ENCODE measurements at regions not wholly inside any gene's neighbourhood (a gene's known extent, or its start where the extent isn't known, plus 50 kb on each side); places are given as distances from the start of the nearest gene placed in this dataset.
A peak's percentile ranks its signal among the peaks of the same experiment; 100 is the strongest.
"Not testable (repeated sequence)": the region's sequence is repeated elsewhere in the genome, so short reads cannot be mapped to it uniquely, and the experiment has no call there.

DNA sequence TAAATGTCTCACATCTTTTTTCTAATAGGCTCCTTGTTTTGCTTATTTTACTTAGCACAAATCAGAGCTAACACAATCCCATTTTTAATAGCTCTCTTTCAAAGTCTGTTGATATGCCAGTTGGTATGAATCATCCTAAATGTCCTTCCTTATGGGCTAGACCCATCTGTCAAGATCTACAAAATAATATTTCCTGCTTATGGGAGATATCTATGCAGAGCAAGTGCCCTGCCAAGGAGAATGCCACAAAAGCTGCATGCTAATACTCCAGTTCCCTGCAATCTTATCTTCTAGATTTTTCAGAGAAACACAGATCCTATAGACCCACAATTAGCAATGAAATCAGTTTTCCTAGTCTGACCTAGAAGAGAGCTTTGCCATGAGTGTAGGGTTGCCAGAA lies 230.8 kb upstream of the NPVF start:
- H3K9me3 Mint-ChIP-seq, result peaks cover 0 to 2% (median 0%) of the 10 kb centered on the region in 3 donors
- no peak overlapping the region for H3K4me3 Mint-ChIP-seq
- H3K27me3 Mint-ChIP-seq, result peaks cover 7% of the 10 kb centered on the region
- no peaks in the 10 kb centered on the region for H3K36me3 Mint-ChIP-seq
- H3K27ac Mint-ChIP-seq, result no peak overlapping the region
- peaks cover 0 to 20% (median 2%) of the 10 kb centered on the region in 3 donors for H3K4me1 Mint-ChIP-seq

DNA sequence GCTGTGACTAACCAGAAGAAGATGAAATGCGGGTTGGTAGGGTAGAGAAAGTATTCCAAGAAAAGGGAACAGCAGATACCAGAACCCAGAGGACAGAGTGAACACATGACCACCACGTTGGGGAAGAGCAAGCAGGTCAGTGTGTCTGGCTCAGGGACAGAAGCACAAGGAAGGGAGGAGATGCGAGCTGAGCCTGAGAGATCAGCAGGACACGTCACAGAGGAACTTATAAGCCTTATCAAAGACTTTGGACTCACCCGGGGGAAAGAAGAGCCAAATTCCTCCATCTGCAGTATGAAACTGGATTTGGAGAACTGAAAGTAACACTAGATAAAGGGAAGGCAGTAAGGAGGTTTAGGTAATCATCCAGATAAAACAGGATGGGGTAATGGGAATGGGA lies 232.1 kb upstream of the NPVF start:
- Mint-ChIP-seq H3K36me3 (no peaks in the 10 kb centered on the region), H3K4me3 (no peak overlapping the region), H3K9me3 (peaks cover 0 to 2% (median 0%) of the 10 kb centered on the region in 3 donors), H3K27me3 (peaks cover 17% of the 10 kb centered on the region), H3K4me1 (peaks cover 0 to 11% (median 2%) of the 10 kb centered on the region in 3 donors), H3K27ac (no peak overlapping the region)

GRCh38 chr7:25469669-25470068 lies 241.4 kb upstream of the NPVF start:
- H3K36me3 Mint-ChIP-seq, result no peaks in the 10 kb centered on the region
- H3K4me3 Mint-ChIP-seq, result no peak overlapping the region
- no peak overlapping the region for H3K27ac Mint-ChIP-seq
- peaks cover 16% of the 10 kb centered on the region for H3K27me3 Mint-ChIP-seq
- H3K9me3 Mint-ChIP-seq, result no peaks in the 10 kb centered on the region
- H3K4me1 Mint-ChIP-seq, result no peaks in the 10 kb centered on the region

DNA sequence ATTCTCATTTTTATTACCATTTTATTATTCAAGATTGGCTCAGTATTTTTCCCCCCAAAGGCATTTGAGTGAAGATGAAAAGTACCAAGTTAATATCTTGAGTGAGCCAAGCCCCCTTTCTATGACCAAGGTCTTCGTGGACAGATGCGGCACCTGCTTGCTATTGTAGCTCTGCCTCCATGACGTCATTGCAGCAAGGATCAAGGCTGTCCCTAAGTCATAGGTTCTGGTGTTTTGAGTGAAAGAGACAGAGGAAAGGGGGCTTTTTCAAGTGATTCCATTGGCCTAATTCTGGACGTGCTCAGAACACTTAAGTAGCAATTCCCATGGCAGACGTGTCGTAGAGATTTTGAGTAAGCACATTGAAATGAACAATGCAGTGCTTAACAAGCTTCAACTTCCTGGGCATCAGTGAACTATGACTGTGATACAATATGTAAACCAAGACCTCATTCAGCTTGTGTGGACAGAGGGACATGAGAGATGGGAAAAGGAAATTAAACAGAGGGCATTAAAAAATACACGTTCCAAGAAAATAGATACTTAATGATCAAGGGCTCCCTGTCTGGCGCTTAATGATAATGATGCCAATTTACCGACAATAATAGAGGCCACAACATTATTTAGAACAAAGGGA lies 248.7 kb upstream of the NPVF start:
- no peaks in the 10 kb centered on the region for H3K36me3 Mint-ChIP-seq
- no peaks in the 10 kb centered on the region for H3K9me3 Mint-ChIP-seq
- peaks cover 7% of the 10 kb centered on the region for H3K27me3 Mint-ChIP-seq
- H3K4me3 Mint-ChIP-seq, result no peak overlapping the region
- H3K4me1 Mint-ChIP-seq, result no peaks in the 10 kb centered on the region
- H3K27ac Mint-ChIP-seq, result no peak overlapping the region

DNA sequence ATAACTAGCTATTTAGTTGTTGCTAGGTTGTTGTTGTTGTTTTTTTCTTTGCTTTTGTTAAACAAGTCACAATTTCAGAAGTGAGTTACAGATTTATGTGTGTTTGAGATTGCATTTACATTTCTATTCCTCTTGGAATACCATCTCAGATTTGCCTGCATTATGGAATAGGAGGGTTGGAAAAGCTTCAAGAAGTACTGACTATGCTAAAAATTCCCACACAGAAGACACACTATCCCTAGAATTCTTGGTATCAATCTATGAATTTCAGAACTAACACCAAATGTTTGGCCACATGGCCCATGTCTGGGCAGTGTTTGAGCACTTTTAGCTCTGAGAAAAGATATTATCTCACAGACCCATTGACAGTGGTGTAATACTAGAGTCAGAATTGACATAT lies 249.9 kb upstream of the NPVF start:
- H3K36me3 Mint-ChIP-seq, H3K27ac Mint-ChIP-seq, H3K27me3 Mint-ChIP-seq, H3K9me3 Mint-ChIP-seq, H3K4me3 Mint-ChIP-seq, H3K4me1 Mint-ChIP-seq: not testable (repeated sequence)

GRCh38 chr7:25478925-25479324 lies 250.6 kb upstream of the NPVF start:
- no peaks in the 10 kb centered on the region for H3K4me1 Mint-ChIP-seq
- no peaks in the 10 kb centered on the region for H3K9me3 Mint-ChIP-seq
- no peak overlapping the region for H3K27ac Mint-ChIP-seq
- no peak overlapping the region for H3K4me3 Mint-ChIP-seq
- no peaks in the 10 kb centered on the region for H3K36me3 Mint-ChIP-seq
- H3K27me3 Mint-ChIP-seq, result peaks cover 4% of the 10 kb centered on the region

DNA sequence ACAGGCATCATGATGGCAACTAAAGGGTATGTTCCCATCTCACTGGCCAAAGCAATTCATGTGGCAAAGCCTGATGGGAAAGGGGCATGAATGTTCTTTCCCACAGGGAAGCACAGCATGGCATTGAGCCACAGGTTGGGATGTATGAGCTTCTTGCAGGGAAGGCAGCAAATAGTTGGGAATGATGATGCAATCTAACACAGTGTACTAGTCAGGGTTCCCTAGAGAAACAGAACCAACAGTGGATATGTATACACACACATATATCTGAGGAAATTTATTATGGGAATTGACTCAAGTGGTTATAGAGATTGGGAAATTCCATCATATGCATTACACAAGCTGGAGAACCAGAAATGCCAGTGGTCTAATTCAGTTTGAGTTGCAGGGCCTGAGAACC lies 253.6 kb upstream of the NPVF start:
- Mint-ChIP-seq H3K27me3 (peaks cover 2% of the 10 kb centered on the region), H3K4me3 (no peak overlapping the region), H3K27ac (no peak overlapping the region), H3K36me3 (no peaks in the 10 kb centered on the region), H3K4me1 (no peaks in the 10 kb centered on the region), H3K9me3 (no peaks in the 10 kb centered on the region)

GRCh38 chr7:25482631-25483030 lies 254.3 kb upstream of the NPVF start:
- peaks cover 3% of the 10 kb centered on the region for H3K27me3 Mint-ChIP-seq
- no peaks in the 10 kb centered on the region for H3K36me3 Mint-ChIP-seq
- H3K9me3 Mint-ChIP-seq, result no peaks in the 10 kb centered on the region
- H3K4me3 Mint-ChIP-seq, result no peak overlapping the region
- H3K27ac Mint-ChIP-seq, result no peak overlapping the region
- no peaks in the 10 kb centered on the region for H3K4me1 Mint-ChIP-seq

- Mint-ChIP-seq H3K9me3 (no peaks in the 10 kb centered on the region), H3K36me3 (no peaks in the 10 kb centered on the region), H3K4me3 (no peak overlapping the region), H3K4me1 (no peaks in the 10 kb centered on the region), H3K27ac (no peak overlapping the region), H3K27me3 (peaks cover 1% of the 10 kb centered on the region)
Observed at GRCh38 chr7:25485026-25485425, 256.7 kb upstream of the NPVF start.

- Mint-ChIP-seq H3K27me3 (peaks cover 1% of the 10 kb centered on the region), H3K4me1 (no peaks in the 10 kb centered on the region), H3K4me3 (no peak overlapping the region), H3K36me3 (no peaks in the 10 kb centered on the region), H3K9me3 (no peaks in the 10 kb centered on the region), H3K27ac (no peak overlapping the region)
Observed at GRCh38 chr7:25486656-25487055, 258.4 kb upstream of the NPVF start.

DNA sequence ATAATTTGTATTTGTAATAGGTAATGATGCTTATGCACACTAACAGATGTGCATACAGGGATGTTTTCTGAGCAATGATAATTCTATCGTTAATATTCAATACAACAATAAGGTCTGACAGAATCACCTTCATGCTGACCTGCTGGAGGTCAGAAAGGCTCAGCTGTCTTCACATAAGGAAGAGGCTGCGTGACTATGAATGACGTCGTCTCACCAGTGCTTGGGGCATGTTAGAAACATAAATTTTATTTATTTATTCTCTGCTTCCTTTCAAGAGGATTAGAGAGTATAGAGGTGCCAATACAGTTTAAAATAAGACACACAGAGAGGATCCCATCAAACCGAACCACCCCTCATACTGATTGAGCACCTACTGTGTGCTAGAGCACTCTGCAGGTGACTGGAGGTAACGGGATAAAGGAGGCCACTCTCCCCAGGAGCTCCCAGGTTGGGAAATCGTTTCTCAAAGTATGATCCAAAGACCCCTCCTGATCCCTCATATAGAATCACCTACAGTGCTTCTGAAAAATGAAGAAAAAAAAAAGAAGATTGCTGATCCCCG lies 265.6 kb upstream of the NPVF start:
- Mint-ChIP-seq H3K27ac (no peak overlapping the region), H3K27me3 (no peaks in the 10 kb centered on the region), H3K4me3 (peak overlapping the region in 1 of 4 donors; percentile 20)

DNA sequence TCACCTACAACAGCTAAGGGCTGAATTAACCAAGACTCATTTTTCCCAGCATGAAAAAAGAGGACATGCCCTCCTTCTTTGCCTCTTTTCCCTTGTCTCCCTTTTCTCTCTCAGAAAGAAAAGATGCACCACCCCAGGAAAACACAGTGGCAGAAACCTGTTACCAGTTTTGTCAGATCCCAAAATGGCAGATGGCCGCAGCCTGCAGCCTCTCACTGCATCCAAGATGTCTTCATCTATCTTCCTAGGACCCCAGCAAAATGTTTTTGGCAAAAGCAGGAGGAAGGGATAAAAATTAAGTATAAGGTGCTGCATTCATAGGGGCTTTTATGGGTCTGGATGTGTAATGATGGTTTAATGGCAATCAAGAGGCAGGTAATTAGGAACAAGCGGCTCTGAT lies 266.6 kb upstream of the NPVF start:
- no peaks in the 10 kb centered on the region for H3K27me3 Mint-ChIP-seq
- peaks cover 8 to 14% (median 9%) of the 10 kb centered on the region in 3 donors for H3K4me1 Mint-ChIP-seq
- H3K27ac Mint-ChIP-seq, result no peak overlapping the region
- H3K9me3 Mint-ChIP-seq, result no peaks in the 10 kb centered on the region
- H3K36me3 Mint-ChIP-seq, result no peaks in the 10 kb centered on the region
- H3K4me3 Mint-ChIP-seq, result no peak overlapping the region

More for the DNA sequence above, 265.6 kb upstream of the NPVF start:
- peaks cover 8 to 14% (median 9%) of the 10 kb centered on the region in 3 donors for H3K4me1 Mint-ChIP-seq
- no peaks in the 10 kb centered on the region for H3K36me3 Mint-ChIP-seq
- no peaks in the 10 kb centered on the region for H3K9me3 Mint-ChIP-seq

DNA sequence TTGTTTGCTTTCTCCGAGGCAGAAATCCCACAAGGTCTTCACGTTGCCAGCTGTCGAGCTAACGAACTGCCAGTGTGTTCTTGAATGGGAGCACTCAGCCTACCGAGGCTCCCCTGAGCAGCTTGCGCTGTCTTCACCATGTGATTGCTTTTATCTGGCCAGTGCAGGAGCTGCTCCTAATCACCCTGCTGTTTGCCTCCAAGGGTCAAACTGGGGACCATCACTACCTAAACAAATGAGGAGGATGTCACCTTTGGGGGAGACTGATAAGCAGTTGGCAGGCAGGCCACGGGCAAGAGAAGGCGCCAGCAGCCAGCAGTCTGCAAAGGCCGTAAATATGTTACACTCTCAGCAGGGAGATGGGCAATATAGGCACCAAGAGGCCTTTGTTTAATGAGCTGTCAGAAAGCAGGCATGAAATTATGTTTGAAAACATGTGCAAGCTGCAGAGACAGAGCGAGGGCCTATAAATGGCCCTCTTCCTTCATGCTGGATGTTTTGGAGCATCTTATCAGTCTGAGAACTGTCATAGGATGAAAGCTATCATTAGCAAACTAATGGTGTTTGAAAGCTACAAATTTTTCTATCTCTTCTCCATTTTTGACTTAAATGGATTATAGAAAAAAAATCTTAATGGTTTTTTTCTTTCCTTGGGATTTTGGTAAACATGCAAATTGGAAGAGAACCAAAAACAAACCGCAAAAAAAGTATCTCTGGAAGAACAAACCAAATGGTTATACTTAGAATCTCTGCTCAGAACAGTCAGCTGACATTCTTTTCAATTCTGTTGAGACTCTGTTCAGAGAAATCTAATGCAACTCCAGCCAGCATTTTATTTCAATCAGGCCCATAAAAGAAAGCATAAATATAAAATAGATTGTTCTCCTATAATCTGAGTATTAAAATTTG lies 267.3 kb upstream of the NPVF start:
- peak overlapping the region in 1 of 3 donors; percentile 95 for H3K27ac Mint-ChIP-seq
- no peak overlapping the region for H3K4me3 Mint-ChIP-seq
- H3K27me3 Mint-ChIP-seq, result no peaks in the 10 kb centered on the region
- no peaks in the 10 kb centered on the region for H3K9me3 Mint-ChIP-seq
- H3K36me3 Mint-ChIP-seq, result no peaks in the 10 kb centered on the region
- H3K4me1 Mint-ChIP-seq, result peaks cover 8 to 14% (median 9%) of the 10 kb centered on the region in 3 donors

- Mint-ChIP-seq H3K36me3 (no peaks in the 10 kb centered on the region), H3K27ac (peak overlapping the region; percentile 55 to 95 (median 91)), H3K4me3 (peak overlapping the region; percentile 69 to 95 (median 84)), H3K9me3 (no peaks in the 10 kb centered on the region), H3K4me1 (peaks cover 8 to 14% (median 9%) of the 10 kb centered on the region in 3 donors), H3K27me3 (no peaks in the 10 kb centered on the region)
Observed at GRCh38 chr7:25496476-25497368, 268.4 kb upstream of the NPVF start.
